Loucy (cell line): ENCODE measurements at regions not wholly inside any gene's neighbourhood (a gene's known extent, or its start where the extent isn't known, plus 50 kb on each side); places are given as distances from the start of the nearest gene placed in this dataset.

ENCODE experiments used
- H2AFZ ChIP-seq: fragments of 200-600 bp; sonication (generic); 2 replicates; pipeline ENCODE4 v1.6.0; 2016; ENCODE audit warnings: antibody characterized with exemption, mild to moderate bottlenecking, low read length, moderate library complexity
- H3F3A ChIP-seq: fragments of 200-600 bp; 2 replicates; pipeline ENCODE4 v1.6.0; 2016; ENCODE audit warnings: antibody characterized with exemption, low read depth, mild to moderate bottlenecking
- H3K27me3 ChIP-seq: fragments of 200-600 bp; sonication (generic); 2 replicates; pipeline ENCODE4 v1.6.1; 2014; ENCODE audit warnings: low read length, mild to moderate bottlenecking; ENCODE audit not compliant: insufficient read depth, poor library complexity, severe bottlenecking
- H3K36me3 ChIP-seq: fragments of 200-600 bp; sonication (generic); 2 replicates; pipeline ENCODE4 v1.6.1; 2016; ENCODE audit warnings: low read length; ENCODE audit not compliant: insufficient read depth
- H3K4me1 ChIP-seq: fragments of 200-600 bp; sonication (generic); 2 replicates; pipeline ENCODE4 v1.5.1; 2014; ENCODE audit warnings: low read length, mild to moderate bottlenecking; ENCODE audit not compliant: insufficient read depth, poor library complexity, severe bottlenecking
- H3K4me2 ChIP-seq: fragments of 200-600 bp; sonication (generic); 2 replicates; pipeline ENCODE4 v1.6.0; 2014; ENCODE audit warnings: antibody characterized with exemption, low read length, low read depth, mild to moderate bottlenecking; ENCODE audit not compliant: poor library complexity, severe bottlenecking
- H3K4me3 ChIP-seq: fragments of 200-600 bp; sonication (generic); 2 replicates; pipeline ENCODE4 v1.5.1; 2014; ENCODE audit warnings: low read length, mild to moderate bottlenecking, mixed read lengths; ENCODE audit not compliant: poor library complexity, severe bottlenecking
- H3K79me2 ChIP-seq: fragments of 200-600 bp; sonication (generic); 2 replicates; pipeline ENCODE4 v1.6.1; 2014; ENCODE audit warnings: low read length; ENCODE audit not compliant: insufficient read depth
- H3K9ac ChIP-seq: fragments of 200-600 bp; sonication (generic); 2 replicates; pipeline ENCODE4 v1.6.0; 2014; ENCODE audit warnings: mild to moderate bottlenecking, low read depth, low read length, moderate library complexity; ENCODE audit not compliant: poor library complexity, severe bottlenecking
- H3K9me2 ChIP-seq: fragments of 200-600 bp; sonication (generic); replicated peaks from 2 replicates; pipeline ENCODE4 v1.6.1; 2016; ENCODE audit warnings: low read depth, low read length, mixed read lengths
- H3K9me3 ChIP-seq: fragments of 200-600 bp; sonication (generic); 2 replicates; pipeline ENCODE4 v1.6.1; 2014; ENCODE audit warnings: mild to moderate bottlenecking, antibody characterized with exemption, low read length, low read depth; ENCODE audit not compliant: insufficient read depth
- H4K20me1 ChIP-seq: fragments of 200-600 bp; sonication (generic); 2 replicates; pipeline ENCODE4 v1.6.0; 2014; ENCODE audit warnings: antibody characterized with exemption, low read length, mild to moderate bottlenecking; ENCODE audit not compliant: insufficient read depth, poor library complexity, severe bottlenecking
- CTCF ChIP-seq: fragments of 200-600 bp; sonication (generic); conservative IDR thresholded peaks from 2 replicates; pipeline ENCODE4 v1.5.1; 2014; ENCODE audit warnings: mild to moderate bottlenecking, antibody characterized with exemption, low read length
- EZH2phosphoT487 ChIP-seq: fragments of 200-600 bp; IDR thresholded peaks from 2 replicates; pipeline ENCODE4 v1.6.1; 2018; ENCODE audit warnings: antibody characterized with exemption, mild to moderate bottlenecking, moderate library complexity, borderline replicate concordance

DNA sequence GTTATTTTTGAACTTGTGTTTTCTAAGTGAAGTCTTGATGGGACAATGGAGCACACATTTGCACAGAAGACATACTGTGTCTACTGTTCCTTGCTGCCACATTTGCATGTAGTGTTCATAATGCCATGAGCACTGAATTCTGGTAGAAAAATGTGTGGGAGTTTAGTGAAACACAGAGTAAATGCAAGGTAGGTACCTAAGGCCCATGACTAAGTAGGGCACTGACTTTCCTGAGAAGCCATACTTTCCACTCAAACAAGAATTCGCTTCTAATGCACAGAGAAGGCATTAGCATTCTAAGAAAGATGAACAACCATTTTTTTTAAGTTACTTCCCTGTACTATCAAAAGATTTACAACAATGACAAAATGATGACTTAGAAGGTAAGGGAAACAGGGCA, 282.2 kb downstream of the MAN2A1 start:
- H3K27me3 ChIP-seq = no peaks in the 10 kb centered on the region
- H3K4me1 ChIP-seq = no peaks in the 10 kb centered on the region
- H3K36me3 ChIP-seq = no peaks in the 10 kb centered on the region
- H3K9ac ChIP-seq = no peak overlapping the region
- H3K4me2 ChIP-seq = no peak overlapping the region
- no peak overlapping the region for H2AFZ ChIP-seq
- TF ChIP-seq CTCF = no peak
- TF ChIP-seq EZH2phosphoT487 = no peak
- no peaks in the 10 kb centered on the region for H3K9me3 ChIP-seq
- no peak overlapping the region for H3K4me3 ChIP-seq
- no peaks in the 10 kb centered on the region for H3F3A ChIP-seq
- H3K79me2 ChIP-seq = no peaks in the 10 kb centered on the region
- H4K20me1 ChIP-seq = no peaks in the 10 kb centered on the region
- no peaks in the 10 kb centered on the region for H3K9me2 ChIP-seq

GRCh38 chr5:109981979-109982378, 292.3 kb downstream of the MAN2A1 start:
- H3K4me3 ChIP-seq = no peak overlapping the region

GRCh38 chr5:109982966-109983534, 293.3 kb downstream of the MAN2A1 start:
- H3K9ac ChIP-seq = no peak overlapping the region
- no peaks in the 10 kb centered on the region for H4K20me1 ChIP-seq
- H3F3A ChIP-seq = no peaks in the 10 kb centered on the region
- no peaks in the 10 kb centered on the region for H3K27me3 ChIP-seq
- H3K9me2 ChIP-seq = no peaks in the 10 kb centered on the region
- H3K4me1 ChIP-seq = no peaks in the 10 kb centered on the region
- TF ChIP-seq EZH2phosphoT487 (no peak), CTCF (no peak)
- no peak overlapping the region for H2AFZ ChIP-seq
- no peaks in the 10 kb centered on the region for H3K79me2 ChIP-seq
- H3K4me3 ChIP-seq = no peak overlapping the region
- H3K4me2 ChIP-seq = no peak overlapping the region
- no peaks in the 10 kb centered on the region for H3K9me3 ChIP-seq
- no peaks in the 10 kb centered on the region for H3K36me3 ChIP-seq

More at GRCh38 chr5:109981979-109982378, 292.3 kb downstream of the MAN2A1 start:
- H2AFZ ChIP-seq = no peak overlapping the region
- H3K79me2 ChIP-seq = no peaks in the 10 kb centered on the region
- no peaks in the 10 kb centered on the region for H3F3A ChIP-seq
- TF ChIP-seq EZH2phosphoT487 (no peak), CTCF (no peak)
- H3K9ac ChIP-seq = no peak overlapping the region
- H3K27me3 ChIP-seq = no peaks in the 10 kb centered on the region
- H3K9me3 ChIP-seq = no peaks in the 10 kb centered on the region
- no peaks in the 10 kb centered on the region for H3K36me3 ChIP-seq
- no peak overlapping the region for H3K4me2 ChIP-seq
- no peaks in the 10 kb centered on the region for H3K4me1 ChIP-seq
- no peaks in the 10 kb centered on the region for H4K20me1 ChIP-seq
- no peaks in the 10 kb centered on the region for H3K9me2 ChIP-seq
